HepG2 (cell line): ENCODE measurements at regions not wholly inside any gene's neighbourhood (a gene's known extent, or its start where the extent isn't known, plus 50 kb on each side); places are given as distances from the start of the nearest gene placed in this dataset.

Source experiments
- GTF3A ChIP-seq: sonication (generic); formaldehyde crosslinking; conservative IDR thresholded peaks from 2 replicates; pipeline ENCODE4 v1.4.0; 2020; ENCODE audit warnings: mild to moderate bottlenecking, missing genetic modification reagents
- NPAS2 ChIP-seq: sonication (generic); formaldehyde crosslinking; IDR thresholded peaks from 2 replicates; pipeline ENCODE4 v1.8.0; 2022; ENCODE audit warnings: mild to moderate bottlenecking, missing genetic modification reagents, borderline replicate concordance
- PRPF4 ChIP-seq: fragments of 200-400 bp; formaldehyde crosslinking; IDR thresholded peaks from 2 replicates; pipeline ENCODE4 v1.6.1; 2016; ENCODE audit warnings: low read length, low read depth; ENCODE audit not compliant: poor library complexity, severe bottlenecking
- TEAD2 ChIP-seq: sonication (generic); formaldehyde crosslinking; IDR thresholded peaks from 2 replicates; pipeline ENCODE4 v1.9.0; 2021; ENCODE audit warnings: missing genetic modification reagents
- ZFP36L2 ChIP-seq: sonication (generic); formaldehyde crosslinking; IDR thresholded peaks from 2 replicates; pipeline ENCODE4 v1.4.0; 2020; ENCODE audit warnings: missing genetic modification reagents
- ZNF234 ChIP-seq: sonication (generic); formaldehyde crosslinking; conservative IDR thresholded peaks from 2 replicates; pipeline ENCODE4 v1.5.1; 2020; ENCODE audit warnings: mild to moderate bottlenecking, missing genetic modification reagents
- ZNF556 ChIP-seq: sonication (generic); formaldehyde crosslinking; IDR thresholded peaks from 2 replicates; pipeline ENCODE4 v1.4.0; 2020; ENCODE audit warnings: mild to moderate bottlenecking, missing genetic modification reagents, borderline replicate concordance
- TF ChIP-seq, protein P1 (sequence below): sonication (generic); formaldehyde crosslinking; IDR thresholded peaks from 2 replicates; pipeline ENCODE4 v1.5.0; 2020; ENCODE audit warnings: mild to moderate bottlenecking, missing genetic modification reagents, borderline replicate concordance
- TF ChIP-seq, protein P2 (sequence below): sonication (generic); formaldehyde crosslinking; IDR thresholded peaks from 2 replicates; pipeline ENCODE4 v1.5.1; 2020; ENCODE audit warnings: missing genetic modification reagents, mild to moderate bottlenecking, borderline replicate concordance
- TF ChIP-seq, protein P3 (sequence below): IDR thresholded peaks from 2 replicates; pipeline ENCODE4 v1.6.1; 2016; ENCODE audit warnings: missing genetic modification reagents, missing compliant biosample characterization
- TF ChIP-seq, protein P4 (sequence below): sonication (generic); formaldehyde crosslinking; IDR thresholded peaks from 2 replicates; pipeline ENCODE4 v1.5.0; 2020; ENCODE audit warnings: missing genetic modification reagents

DNA sequence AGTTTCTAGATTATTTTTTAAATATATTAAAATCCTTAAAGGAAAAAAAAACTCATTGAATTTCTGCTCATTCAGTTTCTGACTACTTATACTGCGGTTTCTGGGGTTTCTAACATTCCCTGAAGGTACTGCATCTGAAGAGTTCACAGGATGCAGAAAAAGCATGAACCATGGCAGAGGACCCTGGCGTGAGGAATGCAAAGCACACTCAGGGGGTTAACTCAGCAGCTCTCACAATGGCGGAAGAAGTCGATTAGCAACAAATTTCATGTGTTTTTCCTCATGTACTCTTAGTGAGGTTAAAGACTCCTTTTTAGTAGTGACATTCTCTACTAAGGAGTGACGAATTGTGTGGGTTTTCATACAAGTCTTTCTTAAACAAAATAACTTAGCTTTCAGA is 975.6 kb downstream of the NCAM2 start (continued):
- TF ChIP-seq, protein P1, sequence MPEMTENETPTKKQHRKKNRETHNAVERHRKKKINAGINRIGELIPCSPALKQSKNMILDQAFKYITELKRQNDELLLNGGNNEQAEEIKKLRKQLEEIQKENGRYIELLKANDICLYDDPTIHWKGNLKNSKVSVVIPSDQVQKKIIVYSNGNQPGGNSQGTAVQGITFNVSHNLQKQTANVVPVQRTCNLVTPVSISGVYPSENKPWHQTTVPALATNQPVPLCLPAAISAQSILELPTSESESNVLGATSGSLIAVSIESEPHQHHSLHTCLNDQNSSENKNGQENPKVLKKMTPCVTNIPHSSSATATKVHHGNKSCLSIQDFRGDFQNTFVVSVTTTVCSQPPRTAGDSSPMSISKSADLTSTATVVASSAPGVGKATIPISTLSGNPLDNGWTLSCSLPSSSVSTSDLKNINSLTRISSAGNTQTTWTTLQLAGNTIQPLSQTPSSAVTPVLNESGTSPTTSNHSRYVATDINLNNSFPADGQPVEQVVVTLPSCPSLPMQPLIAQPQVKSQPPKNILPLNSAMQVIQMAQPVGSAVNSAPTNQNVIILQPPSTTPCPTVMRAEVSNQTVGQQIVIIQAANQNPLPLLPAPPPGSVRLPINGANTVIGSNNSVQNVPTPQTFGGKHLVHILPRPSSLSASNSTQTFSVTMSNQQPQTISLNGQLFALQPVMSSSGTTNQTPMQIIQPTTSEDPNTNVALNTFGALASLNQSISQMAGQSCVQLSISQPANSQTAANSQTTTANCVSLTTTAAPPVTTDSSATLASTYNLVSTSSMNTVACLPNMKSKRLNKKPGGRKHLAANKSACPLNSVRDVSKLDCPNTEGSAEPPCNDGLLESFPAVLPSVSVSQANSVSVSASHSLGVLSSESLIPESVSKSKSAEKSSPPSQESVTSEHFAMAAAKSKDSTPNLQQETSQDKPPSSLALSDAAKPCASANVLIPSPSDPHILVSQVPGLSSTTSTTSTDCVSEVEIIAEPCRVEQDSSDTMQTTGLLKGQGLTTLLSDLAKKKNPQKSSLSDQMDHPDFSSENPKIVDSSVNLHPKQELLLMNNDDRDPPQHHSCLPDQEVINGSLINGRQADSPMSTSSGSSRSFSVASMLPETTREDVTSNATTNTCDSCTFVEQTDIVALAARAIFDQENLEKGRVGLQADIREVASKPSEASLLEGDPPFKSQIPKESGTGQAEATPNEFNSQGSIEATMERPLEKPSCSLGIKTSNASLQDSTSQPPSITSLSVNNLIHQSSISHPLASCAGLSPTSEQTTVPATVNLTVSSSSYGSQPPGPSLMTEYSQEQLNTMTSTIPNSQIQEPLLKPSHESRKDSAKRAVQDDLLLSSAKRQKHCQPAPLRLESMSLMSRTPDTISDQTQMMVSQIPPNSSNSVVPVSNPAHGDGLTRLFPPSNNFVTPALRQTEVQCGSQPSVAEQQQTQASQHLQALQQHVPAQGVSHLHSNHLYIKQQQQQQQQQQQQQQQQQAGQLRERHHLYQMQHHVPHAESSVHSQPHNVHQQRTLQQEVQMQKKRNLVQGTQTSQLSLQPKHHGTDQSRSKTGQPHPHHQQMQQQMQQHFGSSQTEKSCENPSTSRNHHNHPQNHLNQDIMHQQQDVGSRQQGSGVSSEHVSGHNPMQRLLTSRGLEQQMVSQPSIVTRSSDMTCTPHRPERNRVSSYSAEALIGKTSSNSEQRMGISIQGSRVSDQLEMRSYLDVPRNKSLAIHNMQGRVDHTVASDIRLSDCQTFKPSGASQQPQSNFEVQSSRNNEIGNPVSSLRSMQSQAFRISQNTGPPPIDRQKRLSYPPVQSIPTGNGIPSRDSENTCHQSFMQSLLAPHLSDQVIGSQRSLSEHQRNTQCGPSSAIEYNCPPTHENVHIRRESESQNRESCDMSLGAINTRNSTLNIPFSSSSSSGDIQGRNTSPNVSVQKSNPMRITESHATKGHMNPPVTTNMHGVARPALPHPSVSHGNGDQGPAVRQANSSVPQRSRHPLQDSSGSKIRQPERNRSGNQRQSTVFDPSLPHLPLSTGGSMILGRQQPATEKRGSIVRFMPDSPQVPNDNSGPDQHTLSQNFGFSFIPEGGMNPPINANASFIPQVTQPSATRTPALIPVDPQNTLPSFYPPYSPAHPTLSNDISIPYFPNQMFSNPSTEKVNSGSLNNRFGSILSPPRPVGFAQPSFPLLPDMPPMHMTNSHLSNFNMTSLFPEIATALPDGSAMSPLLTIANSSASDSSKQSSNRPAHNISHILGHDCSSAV, result no peak
- TF ChIP-seq, protein P2, sequence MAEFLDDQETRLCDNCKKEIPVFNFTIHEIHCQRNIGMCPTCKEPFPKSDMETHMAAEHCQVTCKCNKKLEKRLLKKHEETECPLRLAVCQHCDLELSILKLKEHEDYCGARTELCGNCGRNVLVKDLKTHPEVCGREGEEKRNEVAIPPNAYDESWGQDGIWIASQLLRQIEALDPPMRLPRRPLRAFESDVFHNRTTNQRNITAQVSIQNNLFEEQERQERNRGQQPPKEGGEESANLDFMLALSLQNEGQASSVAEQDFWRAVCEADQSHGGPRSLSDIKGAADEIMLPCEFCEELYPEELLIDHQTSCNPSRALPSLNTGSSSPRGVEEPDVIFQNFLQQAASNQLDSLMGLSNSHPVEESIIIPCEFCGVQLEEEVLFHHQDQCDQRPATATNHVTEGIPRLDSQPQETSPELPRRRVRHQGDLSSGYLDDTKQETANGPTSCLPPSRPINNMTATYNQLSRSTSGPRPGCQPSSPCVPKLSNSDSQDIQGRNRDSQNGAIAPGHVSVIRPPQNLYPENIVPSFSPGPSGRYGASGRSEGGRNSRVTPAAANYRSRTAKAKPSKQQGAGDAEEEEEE (CRISPR knock-in tag), result no peak
- no peak for TF ChIP-seq ZNF234 (CRISPR knock-in tag)
- TF ChIP-seq, protein P3, sequence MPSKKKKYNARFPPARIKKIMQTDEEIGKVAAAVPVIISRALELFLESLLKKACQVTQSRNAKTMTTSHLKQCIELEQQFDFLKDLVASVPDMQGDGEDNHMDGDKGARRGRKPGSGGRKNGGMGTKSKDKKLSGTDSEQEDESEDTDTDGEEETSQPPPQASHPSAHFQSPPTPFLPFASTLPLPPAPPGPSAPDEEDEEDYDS, result no peak
- no peak for TF ChIP-seq ZNF556 (CRISPR knock-in tag)
- TF ChIP-seq ZFP36L2 (CRISPR knock-in tag), result no peak
- TF ChIP-seq GTF3A (CRISPR knock-in tag), result no peak
- no peak for TF ChIP-seq PRPF4
- TF ChIP-seq NPAS2 (CRISPR knock-in tag), result no peak
- TF ChIP-seq, protein P4, sequence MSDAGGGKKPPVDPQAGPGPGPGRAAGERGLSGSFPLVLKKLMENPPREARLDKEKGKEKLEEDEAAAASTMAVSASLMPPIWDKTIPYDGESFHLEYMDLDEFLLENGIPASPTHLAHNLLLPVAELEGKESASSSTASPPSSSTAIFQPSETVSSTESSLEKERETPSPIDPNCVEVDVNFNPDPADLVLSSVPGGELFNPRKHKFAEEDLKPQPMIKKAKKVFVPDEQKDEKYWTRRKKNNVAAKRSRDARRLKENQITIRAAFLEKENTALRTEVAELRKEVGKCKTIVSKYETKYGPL, result no peak
- TF ChIP-seq TEAD2, result no peak
